ENCODE measurements at regions not wholly inside any gene's neighbourhood (a gene's known extent, or its start where the extent isn't known, plus 50 kb on each side); places are given as distances from the start of the nearest gene placed in this dataset.
A peak's percentile ranks its signal among the peaks of the same experiment; 100 is the strongest.

DNA sequence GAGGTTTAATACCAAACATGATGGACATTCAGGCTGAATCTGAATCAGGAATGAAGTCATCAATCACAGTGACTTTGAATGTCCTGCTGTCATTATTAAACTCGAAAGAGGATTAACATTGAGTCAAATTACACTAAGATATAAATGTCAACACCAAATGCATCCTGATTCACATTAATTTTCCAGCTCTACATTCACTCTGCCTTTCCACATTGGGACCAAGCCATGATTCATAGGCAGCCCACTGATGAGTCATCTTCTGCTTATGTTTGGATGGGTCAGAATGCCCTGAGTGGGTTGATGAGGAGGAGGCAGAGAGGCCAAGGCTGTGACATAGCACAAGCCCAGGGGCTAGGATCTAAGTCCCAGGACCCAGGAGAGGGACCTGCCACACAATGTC lies 247.6 kb upstream of the RPS6KA3 start (continued):
- TF ChIP-seq POLR2AphosphoS5 (IDR thresholded peaks at IDR 0.05; ENCODE audit: low read depth, low read length) = no peak
- peak; percentile 84 for TF ChIP-seq SP1 (IDR thresholded peaks at IDR 0.05; ENCODE audit: low read depth)
- TF ChIP-seq EGR1 (IDR thresholded peaks at IDR 0.05; ENCODE audit: low read depth) = peak; percentile 74
- peak; percentile 93 for TF ChIP-seq FOSL1 (IDR thresholded peaks at IDR 0.05; ENCODE audit: low read depth)
- TF ChIP-seq, protein P1, sequence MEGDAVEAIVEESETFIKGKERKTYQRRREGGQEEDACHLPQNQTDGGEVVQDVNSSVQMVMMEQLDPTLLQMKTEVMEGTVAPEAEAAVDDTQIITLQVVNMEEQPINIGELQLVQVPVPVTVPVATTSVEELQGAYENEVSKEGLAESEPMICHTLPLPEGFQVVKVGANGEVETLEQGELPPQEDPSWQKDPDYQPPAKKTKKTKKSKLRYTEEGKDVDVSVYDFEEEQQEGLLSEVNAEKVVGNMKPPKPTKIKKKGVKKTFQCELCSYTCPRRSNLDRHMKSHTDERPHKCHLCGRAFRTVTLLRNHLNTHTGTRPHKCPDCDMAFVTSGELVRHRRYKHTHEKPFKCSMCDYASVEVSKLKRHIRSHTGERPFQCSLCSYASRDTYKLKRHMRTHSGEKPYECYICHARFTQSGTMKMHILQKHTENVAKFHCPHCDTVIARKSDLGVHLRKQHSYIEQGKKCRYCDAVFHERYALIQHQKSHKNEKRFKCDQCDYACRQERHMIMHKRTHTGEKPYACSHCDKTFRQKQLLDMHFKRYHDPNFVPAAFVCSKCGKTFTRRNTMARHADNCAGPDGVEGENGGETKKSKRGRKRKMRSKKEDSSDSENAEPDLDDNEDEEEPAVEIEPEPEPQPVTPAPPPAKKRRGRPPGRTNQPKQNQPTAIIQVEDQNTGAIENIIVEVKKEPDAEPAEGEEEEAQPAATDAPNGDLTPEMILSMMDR (IDR thresholded peaks at IDR 0.05 in 2 of 3, conservative IDR thresholded peaks at IDR 0.05 in 1 of 3; ENCODE audit: borderline replicate concordance in 1 of 3, insufficient read depth in 1 of 3, low read depth in 2 of 3, low read length in 2 of 3) = no peak

DNA sequence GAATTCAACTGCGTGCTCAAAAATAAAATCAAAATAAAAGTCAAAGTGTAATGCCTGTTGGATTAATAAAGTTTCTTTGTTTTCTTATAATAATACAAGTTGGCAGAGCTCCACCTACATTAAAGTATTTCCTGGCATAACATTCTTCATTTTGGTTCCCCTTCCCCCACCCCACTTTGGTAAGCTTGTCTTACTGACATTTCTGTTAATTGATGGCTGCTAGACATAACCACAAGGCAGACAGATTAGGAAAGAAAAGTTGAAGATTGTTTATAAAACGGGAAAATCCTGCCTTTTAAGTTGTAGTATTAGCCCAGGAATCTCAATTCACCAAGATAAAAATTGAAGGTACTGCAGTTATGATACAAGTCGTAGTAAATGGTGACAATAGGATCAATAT lies 246.5 kb upstream of the RPS6KA3 start:
- BruUV-seq (replicated peaks) = no TSS peak

More for the DNA sequence above, 246.5 kb upstream of the RPS6KA3 start:
- H3K27me3 ChIP-seq (ENCODE audit: insufficient read depth, low read length) = no peaks in the 10 kb centered on the region
- no peaks in the 10 kb centered on the region for H3K9me2 ChIP-seq (ENCODE audit: insufficient read depth)
- H3K36me3 ChIP-seq (ENCODE audit: control insufficient read depth in 1 of 2, insufficient read depth in 2 of 2, low read length in 2 of 2) = no peaks in the 10 kb centered on the region
- ATAC-seq (no peak), DNase-seq (ENCODE audit: low read depth, low spot score) (no peak)
- H3K27ac ChIP-seq (ENCODE audit: low read depth, low read length) = no peak overlapping the region
- RAD21 ChIA-PET (ENCODE audit: low non-redundant PET in 1 of 2, low total read pairs in 2 of 2, uncharacterized antibody in 2 of 2, unreplicated experiment in 2 of 2) = no interaction called here
- intact Hi-C loops (cut with micrococcal nuclease) = no loop called here
- no peak overlapping the region for H3K4me3 ChIP-seq (replicated peaks in 1 of 2; ENCODE audit: low read depth in 1 of 2, low read length in 2 of 2)
- no peak overlapping the region for H3K9ac ChIP-seq (ENCODE audit: low read length)
- CTCF ChIA-PET = no interaction called here
- TF ChIP-seq, protein P2, sequence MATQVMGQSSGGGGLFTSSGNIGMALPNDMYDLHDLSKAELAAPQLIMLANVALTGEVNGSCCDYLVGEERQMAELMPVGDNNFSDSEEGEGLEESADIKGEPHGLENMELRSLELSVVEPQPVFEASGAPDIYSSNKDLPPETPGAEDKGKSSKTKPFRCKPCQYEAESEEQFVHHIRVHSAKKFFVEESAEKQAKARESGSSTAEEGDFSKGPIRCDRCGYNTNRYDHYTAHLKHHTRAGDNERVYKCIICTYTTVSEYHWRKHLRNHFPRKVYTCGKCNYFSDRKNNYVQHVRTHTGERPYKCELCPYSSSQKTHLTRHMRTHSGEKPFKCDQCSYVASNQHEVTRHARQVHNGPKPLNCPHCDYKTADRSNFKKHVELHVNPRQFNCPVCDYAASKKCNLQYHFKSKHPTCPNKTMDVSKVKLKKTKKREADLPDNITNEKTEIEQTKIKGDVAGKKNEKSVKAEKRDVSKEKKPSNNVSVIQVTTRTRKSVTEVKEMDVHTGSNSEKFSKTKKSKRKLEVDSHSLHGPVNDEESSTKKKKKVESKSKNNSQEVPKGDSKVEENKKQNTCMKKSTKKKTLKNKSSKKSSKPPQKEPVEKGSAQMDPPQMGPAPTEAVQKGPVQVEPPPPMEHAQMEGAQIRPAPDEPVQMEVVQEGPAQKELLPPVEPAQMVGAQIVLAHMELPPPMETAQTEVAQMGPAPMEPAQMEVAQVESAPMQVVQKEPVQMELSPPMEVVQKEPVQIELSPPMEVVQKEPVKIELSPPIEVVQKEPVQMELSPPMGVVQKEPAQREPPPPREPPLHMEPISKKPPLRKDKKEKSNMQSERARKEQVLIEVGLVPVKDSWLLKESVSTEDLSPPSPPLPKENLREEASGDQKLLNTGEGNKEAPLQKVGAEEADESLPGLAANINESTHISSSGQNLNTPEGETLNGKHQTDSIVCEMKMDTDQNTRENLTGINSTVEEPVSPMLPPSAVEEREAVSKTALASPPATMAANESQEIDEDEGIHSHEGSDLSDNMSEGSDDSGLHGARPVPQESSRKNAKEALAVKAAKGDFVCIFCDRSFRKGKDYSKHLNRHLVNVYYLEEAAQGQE (IDR thresholded peaks at IDR 0.05; ENCODE audit: low read depth) = no peak
- TF ChIP-seq SP1 (IDR thresholded peaks at IDR 0.05; ENCODE audit: low read depth) (no peak), POLR2A (IDR thresholded peaks at IDR 0.05; ENCODE audit: borderline replicate concordance, extremely low read depth, insufficient read depth, insufficient read length) (no peak), ZFX (IDR thresholded peaks at IDR 0.05) (no peak), CBX3 (IDR thresholded peaks at IDR 0.05; ENCODE audit: low read depth) (no peak), ZNF274 (IDR thresholded peaks at IDR 0.05; ENCODE audit: low read depth, low read length) (no peak), JUND (IDR thresholded peaks at IDR 0.05) (no peak), YY1 (IDR thresholded peaks at IDR 0.05; ENCODE audit: extremely low read depth, insufficient replicate concordance, low read depth, low read length) (no peak), TCF7L2 (IDR thresholded peaks at IDR 0.05; ENCODE audit: borderline replicate concordance, extremely low read depth, insufficient read depth, insufficient read length) (no peak), EGR1 (IDR thresholded peaks at IDR 0.05; ENCODE audit: low read depth) (no peak), RAD21 (IDR thresholded peaks at IDR 0.05; ENCODE audit: low read depth) (no peak), ELF1 (IDR thresholded peaks at IDR 0.05; ENCODE audit: borderline replicate concordance, low read depth) (no peak)
- TF ChIP-seq, protein P3, sequence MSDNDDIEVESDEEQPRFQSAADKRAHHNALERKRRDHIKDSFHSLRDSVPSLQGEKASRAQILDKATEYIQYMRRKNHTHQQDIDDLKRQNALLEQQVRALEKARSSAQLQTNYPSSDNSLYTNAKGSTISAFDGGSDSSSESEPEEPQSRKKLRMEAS (IDR thresholded peaks at IDR 0.05) = no peak
- TF ChIP-seq, protein P4, sequence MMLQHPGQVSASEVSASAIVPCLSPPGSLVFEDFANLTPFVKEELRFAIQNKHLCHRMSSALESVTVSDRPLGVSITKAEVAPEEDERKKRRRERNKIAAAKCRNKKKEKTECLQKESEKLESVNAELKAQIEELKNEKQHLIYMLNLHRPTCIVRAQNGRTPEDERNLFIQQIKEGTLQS (IDR thresholded peaks at IDR 0.05) = no peak
- TF ChIP-seq, protein P1 (IDR thresholded peaks at IDR 0.05 in 2 of 3, conservative IDR thresholded peaks at IDR 0.05 in 1 of 3; ENCODE audit: borderline replicate concordance in 1 of 3, insufficient read depth in 1 of 3, low read depth in 2 of 3, low read length in 2 of 3) = no peak
- no peak overlapping the region for H2AFZ ChIP-seq (ENCODE audit: low read depth, low read length, poor library complexity, severe bottlenecking)
- no peaks in the 10 kb centered on the region for H3K79me2 ChIP-seq (ENCODE audit: insufficient read depth, low read length)
- no peaks in the 10 kb centered on the region for H4K20me1 ChIP-seq (ENCODE audit: insufficient read depth)
- POLR2A ChIA-PET = no interaction called here
- H3K4me1 ChIP-seq (ENCODE audit: control insufficient read depth in 1 of 2, insufficient read depth in 2 of 2, low read length in 2 of 2) = peaks cover 26 to 55% of the 10 kb centered on the region in 2 experiments
- H3K4me2 ChIP-seq (ENCODE audit: low read length) = no peak overlapping the region
- H3K9me3 ChIP-seq (ENCODE audit: control insufficient read depth in 1 of 2, insufficient read depth in 1 of 2, low read depth in 1 of 2, low read length in 2 of 2) = peaks cover 0 to 4% of the 10 kb centered on the region in 2 experiments; a peak in 1 of 4 replicates
